Cardiac septum (tissue), 1 donor: ENCODE measurements at regions not wholly inside any gene's neighbourhood (a gene's known extent, or its start where the extent isn't known, plus 50 kb on each side); places are given as distances from the start of the nearest gene placed in this dataset.
A peak's percentile ranks its signal among the peaks of the same experiment; 100 is the strongest.
"Not testable (repeated sequence)": the region's sequence is repeated elsewhere in the genome, so short reads cannot be mapped to it uniquely, and the experiment has no call there.

Source experiments
- DNase-seq: peaks from one replicate; pipeline ENCODE4 v3.0.0-alpha.2; 2020; ENCODE audit warnings: low spot score
- intact Hi-C: fragments of 100-400 bp; cut with DNase I; formaldehyde crosslinking; loops from one replicate; pipeline ENCODE4 v1.14.0; 2022
- donor health status: DM: no; HTN: no; CAD: no.

- intact Hi-C loops: loop anchor here (2.0 kb wide), 1 partner anchor 55 kb away; no protein-coding TSS in a partner anchor
Observed at GRCh38 chr1:9440261-9440660, 99.0 kb upstream of the SLC25A33 start.

GRCh38 chr1:9440763-9441194 lies 98.5 kb upstream of the SLC25A33 start:
- DNase-seq: peak; percentile 82
- intact Hi-C loops: loop anchor here (2.0 kb wide), 1 partner anchor 56 kb away; no protein-coding TSS in a partner anchor

More at GRCh38 chr1:9440261-9440660, 99.0 kb upstream of the SLC25A33 start:
- no peak for DNase-seq

- peak; percentile 78 for DNase-seq
- intact Hi-C loops: loop anchor here (2.0 kb wide), 1 partner anchor 57 kb away; no protein-coding TSS in a partner anchor
Observed at GRCh38 chr1:9441451-9442133, 97.7 kb upstream of the SLC25A33 start.

- DNase-seq: no peak
- intact Hi-C loops: no loop called here
Observed at GRCh38 chr1:9442278-9442846, 96.9 kb upstream of the SLC25A33 start.

GRCh38 chr1:9442986-9443385 lies 96.3 kb upstream of the SLC25A33 start:
- DNase-seq: no peak
- intact Hi-C loops: no loop called here

GRCh38 chr1:9443913-9444445 lies 95.3 kb upstream of the SLC25A33 start:
- no peak for DNase-seq
- intact Hi-C loops: no loop called here

- DNase-seq: no peak
- intact Hi-C loops: no loop called here
Observed at GRCh38 chr1:9444532-9444931, 94.7 kb upstream of the SLC25A33 start.

- intact Hi-C loops, DNase-seq: not testable (repeated sequence)
Observed at GRCh38 chr1:9445081-9445480, 94.2 kb upstream of the SLC25A33 start.

- intact Hi-C loops: no loop called here
- no peak for DNase-seq
Observed at GRCh38 chr1:9447215-9447960, 91.9 kb upstream of the SLC25A33 start.

GRCh38 chr1:9448132-9449109 lies 90.8 kb upstream of the SLC25A33 start:
- DNase-seq: no peak
- intact Hi-C loops: loop anchor here (2.0 kb wide), 1 partner anchor 64 kb away; no protein-coding TSS in a partner anchor

- DNase-seq: no peak
- intact Hi-C loops: loop anchor here (2.0 kb wide), 1 partner anchor 64 kb away; no protein-coding TSS in a partner anchor
Observed at GRCh38 chr1:9449110-9449627, 90.1 kb upstream of the SLC25A33 start.

- no peak for DNase-seq
- intact Hi-C loops: loop anchor here (2.0 to 10.0 kb wide), 2 partner anchors 65 to 335 kb away; no protein-coding TSS in a partner anchor
Observed at GRCh38 chr1:9449976-9450696, 89.1 kb upstream of the SLC25A33 start.

- no peak for DNase-seq
- intact Hi-C loops: loop anchor here (10.0 kb wide), 1 partner anchor 336 kb away; no protein-coding TSS in a partner anchor
Observed at GRCh38 chr1:9451081-9451480, 88.2 kb upstream of the SLC25A33 start.

- intact Hi-C loops: loop anchor here (10.0 kb wide), 1 partner anchor 338 kb away; no protein-coding TSS in a partner anchor
- no peak for DNase-seq
Observed at GRCh38 chr1:9452516-9453140, 86.6 kb upstream of the SLC25A33 start.

GRCh38 chr1:9453375-9453774 lies 85.9 kb upstream of the SLC25A33 start:
- intact Hi-C loops: loop anchor here (10.0 kb wide), 1 partner anchor 339 kb away; no protein-coding TSS in a partner anchor
- DNase-seq: no peak

GRCh38 chr1:9453779-9454418 lies 85.4 kb upstream of the SLC25A33 start:
- DNase-seq: no peak
- intact Hi-C loops: loop anchor here (2.0 to 10.0 kb wide), 2 partner anchors 165 to 339 kb away; no protein-coding TSS in a partner anchor
